HG02885 (cell line): ENCODE measurements at regions not wholly inside any gene's neighbourhood (a gene's known extent, or its start where the extent isn't known, plus 50 kb on each side); places are given as distances from the start of the nearest gene placed in this dataset.

ENCODE experiments used
- ATAC-seq: cut with Tn5 transposase; IDR thresholded peaks from one replicate; pipeline ENCODE4 v1.9.1; 2021; ENCODE audit warnings: mild to moderate bottlenecking; ENCODE audit not compliant: unreplicated experiment, poor library complexity

DNA sequence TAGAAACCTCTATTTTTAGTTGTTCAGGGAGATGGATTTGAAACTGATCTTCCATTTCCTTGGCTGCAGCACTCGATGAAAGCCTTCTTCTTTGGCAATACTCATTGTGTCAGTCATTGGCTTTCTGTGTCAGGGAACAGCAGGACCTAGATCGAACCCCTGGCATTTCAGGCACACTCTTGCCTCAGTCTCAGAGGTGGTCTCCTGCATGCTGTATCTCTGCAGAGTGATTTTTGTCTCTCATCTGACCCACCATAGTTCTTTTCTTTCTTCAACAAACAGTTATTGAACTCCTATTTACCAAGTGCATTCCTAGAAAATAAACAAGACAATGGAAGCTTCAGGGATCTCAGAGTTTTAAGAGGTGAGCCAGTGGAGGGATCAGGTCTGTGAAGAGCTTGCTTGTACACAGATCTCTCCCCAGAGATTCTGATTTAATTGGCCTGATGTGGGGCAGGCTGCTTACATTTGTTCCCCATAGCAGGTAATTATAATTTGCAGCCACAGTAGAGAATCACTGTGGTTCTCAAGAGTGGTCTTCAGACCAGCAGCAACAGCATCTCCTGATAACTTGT lies 473.1 kb upstream of the TCF4 start:
- no peak for ATAC-seq

DNA sequence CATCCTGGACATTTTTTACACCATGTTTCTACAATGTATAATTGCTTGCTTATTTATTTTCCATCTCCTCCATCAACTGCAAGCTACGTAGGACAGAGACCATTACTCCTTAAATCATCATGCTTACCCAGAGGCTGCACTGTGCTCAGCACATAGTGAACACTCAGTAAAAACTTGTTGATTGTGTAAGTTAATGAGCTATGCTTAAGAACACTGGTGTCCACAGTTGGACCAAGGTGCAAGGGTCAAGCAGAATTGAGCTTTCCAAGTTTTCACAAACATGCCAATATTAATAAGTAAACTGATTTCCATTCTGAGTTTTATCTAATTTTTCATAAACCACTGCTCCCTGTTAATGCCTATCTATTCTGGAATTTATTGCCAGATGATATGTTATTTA lies 464.2 kb upstream of the TCF4 start:
- ATAC-seq: no peak

DNA sequence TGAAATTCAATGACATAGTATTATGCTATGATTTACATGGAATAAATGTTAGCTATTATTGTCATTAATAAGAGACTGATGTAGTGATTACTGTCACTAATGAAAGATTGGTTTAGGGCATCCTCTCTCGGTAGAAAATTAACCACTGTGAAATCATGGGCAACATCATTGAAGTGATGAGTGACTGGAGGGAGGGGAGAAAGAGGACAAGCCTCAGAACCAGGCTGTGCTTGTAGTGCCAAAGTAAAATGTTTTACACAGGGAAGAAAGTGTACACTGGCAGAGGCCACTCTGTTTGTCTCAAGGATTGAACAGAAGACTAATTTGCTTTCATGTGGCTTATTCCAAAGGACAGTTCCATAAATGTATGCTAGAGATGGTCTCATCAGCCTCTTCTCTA lies 456.2 kb upstream of the TCF4 start:
- ATAC-seq: no peak

DNA sequence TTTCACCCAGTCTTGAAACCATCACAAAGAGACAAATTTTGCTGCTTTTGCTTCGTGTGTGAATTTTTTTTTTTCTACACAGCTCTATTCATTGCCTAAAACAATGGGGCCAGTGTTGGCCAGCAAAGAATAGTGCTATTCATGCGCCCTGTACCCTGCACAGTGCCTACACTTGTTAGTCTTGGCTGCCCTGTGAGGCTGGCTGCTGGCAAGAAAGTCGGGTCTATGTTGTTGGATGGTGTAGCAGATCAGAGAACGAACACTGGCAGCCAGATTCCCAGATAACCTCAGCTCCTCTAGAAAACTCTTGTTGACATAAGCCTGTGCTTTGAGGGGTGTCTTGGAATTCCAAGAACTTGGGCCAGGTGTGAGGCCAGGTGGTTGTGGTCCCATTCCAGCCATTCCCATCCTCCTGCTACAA lies 455.7 kb upstream of the TCF4 start:
- ATAC-seq: no peak

DNA sequence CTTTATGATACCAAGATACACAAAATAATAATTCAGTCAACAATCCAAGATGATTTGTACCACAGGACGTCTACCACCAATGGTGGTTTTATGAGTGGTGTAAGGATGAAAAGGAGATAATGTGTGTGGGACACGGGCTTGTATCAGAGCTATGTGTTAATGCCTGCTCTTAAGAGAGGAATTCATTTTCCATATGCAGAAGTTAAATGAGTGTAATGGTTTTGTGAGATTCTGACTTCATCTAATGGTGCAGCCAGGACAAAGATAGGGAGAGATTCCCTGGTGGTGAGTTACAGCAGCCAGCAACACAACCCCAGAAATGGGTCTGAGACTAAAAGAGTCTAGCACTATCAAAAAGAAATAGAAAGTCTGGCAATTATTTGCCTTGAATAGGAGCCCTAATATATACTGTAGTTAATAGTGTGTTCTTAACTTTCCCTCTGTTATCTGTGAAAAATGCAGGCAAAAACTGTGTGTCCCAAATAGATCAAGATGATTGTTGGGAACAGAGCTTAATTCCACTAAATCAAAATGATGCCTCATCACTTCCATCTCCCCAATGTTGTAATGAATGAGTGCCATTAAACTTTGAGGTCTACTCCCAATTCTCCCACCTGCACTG lies 455.0 kb upstream of the TCF4 start:
- ATAC-seq: no peak

DNA sequence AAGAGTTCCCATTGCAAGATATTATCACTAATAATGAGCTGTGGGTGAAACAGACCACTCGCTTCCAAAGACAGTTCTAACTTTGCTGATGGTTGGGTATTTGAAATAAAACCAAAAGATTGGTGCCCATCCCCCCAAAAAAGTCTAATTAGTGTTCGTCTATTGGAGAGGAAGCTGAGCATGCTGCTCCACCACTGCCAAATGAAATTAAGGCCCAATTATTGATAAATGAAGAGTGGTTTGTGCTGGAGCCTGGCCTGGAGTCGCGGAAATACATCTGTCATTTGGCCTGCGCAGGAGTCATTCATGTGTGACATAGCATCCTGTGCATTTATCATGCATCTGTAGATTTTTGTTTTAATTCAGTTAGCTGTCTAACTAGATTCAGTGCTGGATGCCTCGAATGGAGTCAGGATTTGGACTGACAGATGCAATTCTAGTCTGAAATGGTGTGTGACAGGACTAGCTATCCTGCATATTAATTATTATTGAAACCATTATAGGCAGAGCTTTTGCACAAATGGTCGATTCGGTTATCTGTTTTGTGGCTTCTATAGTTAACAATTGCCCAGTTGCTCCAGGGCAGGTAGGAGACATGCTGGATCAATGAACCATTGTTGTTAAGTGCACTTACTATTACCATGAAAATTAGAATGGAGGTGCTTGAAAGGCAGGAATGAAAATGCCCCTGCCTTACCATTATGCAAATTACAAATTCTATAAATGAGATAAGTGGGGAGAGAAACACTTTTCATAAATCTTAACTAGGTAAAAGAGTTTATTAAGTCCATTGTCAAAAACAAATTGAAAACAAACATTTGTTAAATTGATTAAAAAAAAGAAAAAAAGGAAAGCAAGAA lies 450.4 kb upstream of the TCF4 start:
- no peak for ATAC-seq

DNA sequence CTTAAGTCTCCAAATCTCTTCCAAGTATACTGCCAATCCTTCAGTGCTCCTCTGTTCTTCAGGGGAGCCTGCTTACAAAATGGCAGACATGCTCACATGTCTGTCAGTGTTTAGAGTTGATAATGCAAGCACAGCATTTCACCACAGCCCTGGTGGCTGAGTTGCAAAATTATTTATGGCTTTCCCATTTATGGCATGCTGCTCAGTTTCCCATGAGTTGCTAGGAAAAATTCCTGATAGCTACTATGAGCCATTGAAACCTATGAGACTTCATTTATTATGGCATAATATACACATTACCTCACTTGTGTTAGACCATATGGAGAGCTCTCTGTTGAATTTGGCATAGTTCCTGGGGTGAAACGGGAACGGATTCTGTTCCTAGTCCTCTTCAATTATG lies 448.7 kb upstream of the TCF4 start:
- ATAC-seq: no peak

DNA sequence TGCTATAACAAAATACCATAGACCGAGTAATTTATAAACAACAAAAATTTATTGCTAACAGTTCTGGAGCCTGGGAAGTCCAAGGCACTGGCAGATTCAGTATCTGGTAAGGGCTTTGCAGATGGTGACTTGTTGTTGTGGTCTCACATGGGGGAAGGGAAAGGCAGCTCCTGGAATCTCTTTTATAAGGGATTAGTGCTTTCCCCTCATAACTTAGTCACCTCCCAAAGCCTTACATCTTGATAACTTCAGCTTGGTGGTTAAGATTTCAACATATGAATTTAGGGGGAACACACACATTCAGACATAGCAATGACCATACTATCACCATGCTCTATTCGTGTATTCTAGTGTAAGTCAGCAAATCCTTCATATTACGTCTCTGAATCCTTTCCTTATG lies 447.6 kb upstream of the TCF4 start:
- ATAC-seq: no peak

DNA sequence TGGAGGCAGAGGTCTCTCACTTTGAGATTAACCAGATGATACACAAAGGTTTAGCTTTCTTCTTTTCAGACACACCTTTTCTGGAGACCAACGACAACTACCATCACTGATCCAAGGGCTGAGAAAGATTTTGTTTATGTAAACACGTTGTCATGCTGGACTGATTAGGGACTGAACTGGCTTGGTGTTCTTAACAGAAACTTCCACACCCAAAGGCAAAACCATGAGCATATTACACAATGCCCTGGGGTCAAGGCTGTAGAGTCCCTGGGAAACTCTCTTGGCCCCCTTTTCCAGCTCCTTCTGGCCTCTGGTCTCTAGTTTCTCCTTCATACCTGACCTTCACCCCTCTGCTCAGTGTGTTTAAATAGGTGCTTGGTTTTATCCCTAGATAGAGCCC lies 447.0 kb upstream of the TCF4 start:
- no peak for ATAC-seq

DNA sequence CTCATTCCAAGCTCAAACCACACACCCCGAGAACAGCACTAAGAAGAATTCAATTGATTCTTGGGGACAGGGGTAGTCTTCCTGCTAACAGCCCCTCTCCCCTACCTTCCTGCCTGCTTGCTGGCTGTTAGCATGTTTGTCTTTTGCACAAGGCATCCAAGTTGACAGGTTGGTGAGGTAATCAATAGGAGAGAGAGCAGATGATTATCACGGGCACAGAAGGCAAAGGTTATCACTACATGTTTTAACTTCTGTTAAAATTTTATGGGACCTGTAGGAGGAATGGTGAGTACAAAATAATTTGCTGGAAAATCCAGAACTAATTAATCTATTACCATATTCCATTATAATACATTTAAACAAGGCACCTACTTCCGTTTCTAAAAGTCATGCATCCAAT lies 442.1 kb upstream of the TCF4 start:
- ATAC-seq: no peak

DNA sequence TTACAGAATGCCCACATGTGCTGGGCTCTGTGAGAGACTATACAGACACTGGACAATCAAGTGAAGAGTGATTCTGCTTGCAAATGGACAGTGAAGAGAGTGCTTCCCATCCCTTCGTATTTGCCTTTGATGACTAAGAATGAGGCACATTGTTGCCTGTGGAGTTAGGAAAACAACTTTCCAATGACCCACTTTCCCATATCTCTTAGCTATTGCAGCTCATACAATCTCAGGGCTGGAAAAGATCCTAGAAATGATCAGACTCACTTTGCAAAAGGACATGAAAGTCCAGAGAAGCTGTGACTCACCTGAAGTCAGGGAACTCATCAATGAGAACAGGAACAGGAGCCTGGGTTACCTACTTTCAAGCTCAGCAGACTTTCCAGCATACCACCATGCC lies 440.5 kb upstream of the TCF4 start:
- ATAC-seq: no peak

DNA sequence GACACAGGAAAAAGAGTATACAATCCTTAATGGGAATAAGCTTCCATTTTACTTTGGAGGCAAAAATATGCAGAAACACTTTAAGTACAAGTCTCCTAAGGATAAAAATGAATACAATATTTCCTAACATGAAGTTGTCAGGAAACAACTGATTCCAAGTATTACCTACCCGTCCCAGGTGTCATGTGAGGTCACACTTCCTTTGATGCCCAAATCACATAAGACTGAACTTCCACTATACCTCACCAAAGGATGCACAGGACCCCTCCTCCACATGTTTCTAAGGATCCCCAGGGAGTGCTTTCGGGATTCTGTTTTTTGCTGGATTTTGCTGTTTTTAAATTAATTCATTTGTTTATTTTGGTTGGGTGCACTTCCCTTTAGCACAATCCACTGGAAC lies 438.5 kb upstream of the TCF4 start:
- no peak for ATAC-seq

DNA sequence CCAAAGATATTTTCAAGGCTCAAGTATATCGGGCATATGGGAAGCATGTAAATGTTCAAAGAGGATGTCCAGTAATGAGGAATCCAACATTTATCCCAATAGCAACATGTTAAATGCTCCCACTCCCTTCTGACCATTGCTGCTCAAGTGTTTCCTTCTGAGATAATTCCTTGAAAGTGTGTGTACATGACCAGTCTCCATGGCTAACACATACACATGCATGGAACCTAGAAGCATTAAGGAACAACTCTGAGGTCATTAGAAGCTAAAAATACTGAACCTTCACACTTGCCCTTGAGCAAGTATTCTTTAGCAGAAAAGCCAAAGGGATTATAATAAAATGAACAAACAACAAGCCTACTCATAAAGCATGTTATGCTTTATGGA lies 433.8 kb upstream of the TCF4 start:
- ATAC-seq: no peak

DNA sequence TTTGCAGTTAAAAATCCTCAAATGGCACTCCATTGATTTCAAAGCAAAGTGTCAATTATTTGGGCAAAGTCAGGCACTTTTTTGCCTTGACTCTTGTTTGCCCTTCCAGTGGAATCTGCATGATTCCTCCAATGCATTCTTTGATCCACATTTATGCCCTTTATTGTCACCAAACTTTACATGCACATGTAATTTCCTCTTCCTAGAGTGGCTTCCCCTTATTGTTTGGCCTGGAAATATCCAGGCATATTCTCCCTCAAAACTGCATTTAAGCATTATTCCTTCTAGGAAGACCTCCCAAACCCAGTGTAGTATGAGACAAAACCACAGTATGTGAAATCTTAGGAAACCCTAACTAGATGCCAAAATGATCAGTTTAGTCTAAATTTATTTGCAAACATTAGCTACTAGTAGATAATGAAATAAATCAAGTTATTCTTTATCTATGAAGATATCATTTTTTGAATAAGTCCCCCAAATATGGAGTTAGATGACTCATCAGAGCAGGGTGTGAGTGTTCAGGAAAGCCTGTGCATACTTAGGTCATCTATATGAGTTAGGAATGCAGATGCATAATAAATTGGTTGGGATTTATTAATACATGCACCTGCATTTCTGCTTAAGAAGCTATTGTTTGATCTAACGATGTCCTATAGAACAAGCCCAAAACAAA lies 433.3 kb upstream of the TCF4 start:
- ATAC-seq: no peak

DNA sequence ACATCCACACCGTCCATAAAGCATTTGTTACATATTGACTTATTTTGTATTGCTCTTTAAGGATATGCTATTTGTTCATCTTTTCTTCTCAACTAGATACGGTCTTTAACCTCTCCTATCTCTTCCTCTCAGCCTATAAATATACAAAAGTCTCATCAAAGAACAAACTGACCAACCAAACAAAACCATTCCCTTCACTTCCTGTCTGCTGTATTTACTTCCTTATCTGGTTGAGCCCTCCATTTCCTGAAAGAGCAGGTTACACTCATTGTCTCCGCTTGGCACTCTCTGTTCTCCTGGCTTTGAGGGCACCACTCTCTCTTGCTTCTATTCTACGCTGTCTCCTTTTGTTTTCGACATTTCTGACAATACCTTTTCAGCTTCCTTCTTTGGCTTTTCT lies 431.9 kb upstream of the TCF4 start:
- ATAC-seq: no peak

DNA sequence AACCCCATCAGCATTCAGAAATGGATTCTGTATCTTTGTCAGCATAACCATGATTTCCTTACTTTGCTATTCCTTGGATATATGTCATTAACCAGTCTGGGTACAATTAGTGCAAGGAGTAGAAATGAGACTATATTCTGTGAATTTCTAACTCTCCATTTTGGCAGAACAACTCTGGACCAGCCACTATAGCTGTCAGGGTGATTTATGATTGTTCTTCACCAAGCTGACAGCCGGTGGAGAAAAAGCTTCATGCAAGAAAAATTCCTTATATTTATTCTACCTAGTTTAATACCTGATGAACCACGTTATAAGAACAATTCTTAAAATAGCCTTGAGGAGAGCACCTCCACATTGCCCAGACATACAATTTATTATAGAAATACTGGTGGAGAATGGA lies 431.2 kb upstream of the TCF4 start:
- ATAC-seq: no peak

DNA sequence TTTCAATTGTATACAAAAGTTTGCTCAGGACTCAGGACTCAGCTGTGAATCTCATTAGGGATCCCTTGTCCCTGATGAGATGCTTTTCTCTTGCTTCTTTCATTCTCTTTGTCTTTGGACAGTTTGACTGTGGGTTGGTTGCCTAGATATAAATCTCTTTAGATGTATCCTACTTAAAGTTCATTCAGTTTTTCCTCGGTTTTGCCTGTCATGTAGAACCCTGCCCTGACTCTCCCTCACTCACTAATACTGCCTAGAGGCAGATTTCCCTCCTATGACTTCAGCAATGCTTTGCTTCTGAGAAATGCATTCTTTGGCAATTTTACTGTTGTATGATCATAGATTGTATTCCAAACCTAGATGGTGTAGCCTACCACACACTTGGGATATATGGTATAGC lies 421.4 kb upstream of the TCF4 start:
- no peak for ATAC-seq

DNA sequence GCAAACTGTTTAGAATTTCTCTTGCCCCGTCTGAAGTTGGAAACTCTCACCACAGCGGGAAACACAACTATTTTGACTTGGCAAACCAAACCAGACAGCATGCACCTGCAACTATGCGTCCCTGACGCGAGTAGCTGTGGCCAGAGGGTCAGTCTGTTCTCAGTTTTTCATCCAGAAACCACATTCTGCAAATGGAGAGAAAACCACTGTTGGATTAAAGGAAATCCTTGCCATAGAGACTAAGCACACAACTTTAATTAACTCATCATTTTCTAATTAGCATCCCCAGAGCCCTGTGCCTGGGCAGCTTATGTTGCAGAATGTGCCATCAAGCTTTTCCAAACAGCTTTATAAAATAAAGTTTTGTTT lies 415.7 kb upstream of the TCF4 start:
- no peak for ATAC-seq

DNA sequence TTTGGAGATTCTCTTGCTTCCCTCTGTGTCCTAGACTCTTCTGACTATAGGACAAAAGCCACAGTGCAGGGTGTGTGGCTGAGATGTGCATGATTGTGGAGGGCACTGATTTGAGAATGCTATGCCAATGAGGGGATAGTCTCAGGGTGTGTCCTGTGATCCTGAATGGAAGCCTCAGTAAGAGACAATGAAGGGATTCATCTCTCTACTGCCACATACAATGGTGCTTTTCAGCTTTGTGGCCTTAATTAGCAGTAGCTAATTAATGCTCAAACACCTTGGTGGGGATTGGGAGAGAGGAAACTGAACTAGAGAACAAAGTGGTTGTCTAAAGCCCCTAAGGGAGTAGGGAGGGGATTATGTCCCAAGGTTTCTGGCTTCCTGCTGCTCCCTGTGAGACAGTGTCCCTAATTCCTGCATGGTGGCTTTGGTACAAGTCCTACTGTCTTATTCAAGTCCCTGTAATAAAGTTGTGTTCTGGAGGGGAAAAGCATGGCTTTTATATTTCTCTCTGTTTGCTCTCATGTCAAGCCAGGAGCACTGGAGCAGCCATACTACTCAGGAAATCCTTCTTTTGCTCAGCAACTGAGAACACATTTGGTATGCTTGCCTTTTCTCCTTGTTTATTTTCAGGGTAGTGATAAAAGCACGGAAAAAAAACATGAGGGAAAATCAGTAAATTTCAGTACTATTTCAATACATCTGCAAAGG lies 415.2 kb upstream of the TCF4 start:
- no peak for ATAC-seq

DNA sequence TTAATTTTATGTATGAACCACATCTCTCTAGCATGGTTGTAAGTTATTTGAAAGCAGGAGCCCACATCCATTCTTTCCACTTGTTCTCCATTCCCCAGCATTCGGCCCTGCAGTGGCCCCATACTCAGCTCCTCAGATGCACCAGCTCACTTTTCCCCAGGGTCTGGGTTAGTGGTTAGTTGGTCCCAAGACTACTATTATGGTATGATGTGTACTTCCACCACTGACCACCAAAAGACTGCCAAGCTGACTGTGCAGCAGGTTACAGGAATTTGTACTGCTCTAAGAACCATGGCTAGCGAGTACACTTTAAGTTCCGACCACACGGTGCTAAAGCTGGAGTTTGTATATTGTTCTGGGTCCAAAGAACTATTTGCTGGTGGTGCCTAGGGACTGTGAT lies 413.6 kb upstream of the TCF4 start:
- no peak for ATAC-seq

DNA sequence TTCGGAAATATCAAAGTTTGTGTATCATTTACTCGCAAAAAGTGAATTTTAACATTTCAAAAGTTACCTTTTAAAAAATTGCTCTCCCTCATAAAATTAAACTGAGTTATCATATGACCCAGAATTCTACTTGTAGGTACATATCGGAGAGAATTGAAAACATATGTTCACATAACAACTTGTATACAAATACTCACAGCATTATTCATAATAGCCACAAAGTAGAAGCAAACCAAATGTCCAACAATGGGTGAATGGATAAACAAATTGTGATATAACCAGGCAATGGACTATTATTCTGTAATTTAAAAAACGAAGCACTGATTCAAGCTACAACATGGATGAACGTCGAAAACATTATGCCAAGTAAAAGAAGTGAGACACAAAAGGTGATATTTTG lies 412.0 kb upstream of the TCF4 start:
- no peak for ATAC-seq
